ENCODE measurements at regions not wholly inside any gene's neighbourhood (a gene's known extent, or its start where the extent isn't known, plus 50 kb on each side); places are given as distances from the start of the nearest gene placed in this dataset. TPM values are rescaled to one million over a fixed set of nuclear protein-coding genes. Genes with fewer than 3 reads are reported as not detected.

DNA sequence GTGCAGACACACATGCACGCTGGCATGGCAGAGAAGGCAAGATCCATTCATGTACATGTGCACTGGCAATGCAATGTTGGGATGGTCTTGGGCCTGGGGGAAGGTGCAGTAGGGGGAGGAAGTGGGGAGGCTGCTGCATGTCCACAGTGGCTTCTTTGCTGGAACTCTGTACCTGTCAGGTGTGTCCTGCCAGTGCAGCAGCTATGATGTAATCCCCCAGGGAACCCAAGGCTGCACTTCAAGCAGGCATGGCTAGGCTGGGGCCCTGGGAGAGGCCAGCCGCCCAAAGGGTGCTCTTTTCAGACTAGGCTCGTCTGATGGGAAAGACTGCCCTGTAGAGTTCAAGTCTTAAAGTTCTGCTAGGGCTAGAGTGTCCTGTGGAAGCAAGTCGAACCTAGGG is 1304.0 kb downstream of the FAM133A start:
- no peaks in the 10 kb centered on the region for H4K20me1 ChIP-seq (ENCODE audit: insufficient read depth, low read length)
- no peaks in the 10 kb centered on the region for H3K4me1 ChIP-seq (ENCODE audit: control insufficient read depth in 1 of 2, insufficient read depth in 2 of 2, low read length in 2 of 2)
- WGBS (ENCODE audit: insufficient coverage): 79% methylated on average over 3 of the region's 4 CpGs
- H2AFZ ChIP-seq (ENCODE audit: insufficient read depth, low read depth, low read length, poor library complexity, severe bottlenecking): no peak overlapping the region
- no peak for DNase-seq
- H3K9me3 ChIP-seq (replicated peaks in 1 of 2; ENCODE audit: control insufficient read depth in 1 of 2, insufficient read depth in 1 of 2, low read length in 2 of 2): no peaks in the 10 kb centered on the region
- Mint-ChIP-seq H3K4me1 (no peaks in the 10 kb centered on the region), H3K27me3 (ENCODE audit: low read depth in 3 of 3) (no peaks in the 10 kb centered on the region), H3K9me3 (peaks cover 0 to 5% (median 0%) of the 10 kb centered on the region in 7 donors), H3K27ac (no peak overlapping the region), H3K36me3 (no peaks in the 10 kb centered on the region), H3K4me3 (no peak overlapping the region)
- H3K36me3 ChIP-seq (replicated peaks in 1 of 2; ENCODE audit: control insufficient read depth in 1 of 2, insufficient read depth in 2 of 2, low read length in 2 of 2): no peaks in the 10 kb centered on the region
- intact Hi-C loops (cut with micrococcal nuclease): no loop called here
- no peaks in the 10 kb centered on the region for H3K79me2 ChIP-seq (ENCODE audit: insufficient read depth, low read length)
- H3K4me2 ChIP-seq (replicated peaks; ENCODE audit: extremely low read depth, low read length, poor library complexity, severe bottlenecking): no peak overlapping the region
- no peaks in the 10 kb centered on the region for H3K27me3 ChIP-seq (ENCODE audit: control insufficient read depth in 2 of 2, insufficient read depth in 2 of 2, low read length in 2 of 2)
- H3K27ac ChIP-seq (ENCODE audit: low read depth in 1 of 2, low read length in 2 of 2): no peak overlapping the region
- TF ChIP-seq, protein P1, sequence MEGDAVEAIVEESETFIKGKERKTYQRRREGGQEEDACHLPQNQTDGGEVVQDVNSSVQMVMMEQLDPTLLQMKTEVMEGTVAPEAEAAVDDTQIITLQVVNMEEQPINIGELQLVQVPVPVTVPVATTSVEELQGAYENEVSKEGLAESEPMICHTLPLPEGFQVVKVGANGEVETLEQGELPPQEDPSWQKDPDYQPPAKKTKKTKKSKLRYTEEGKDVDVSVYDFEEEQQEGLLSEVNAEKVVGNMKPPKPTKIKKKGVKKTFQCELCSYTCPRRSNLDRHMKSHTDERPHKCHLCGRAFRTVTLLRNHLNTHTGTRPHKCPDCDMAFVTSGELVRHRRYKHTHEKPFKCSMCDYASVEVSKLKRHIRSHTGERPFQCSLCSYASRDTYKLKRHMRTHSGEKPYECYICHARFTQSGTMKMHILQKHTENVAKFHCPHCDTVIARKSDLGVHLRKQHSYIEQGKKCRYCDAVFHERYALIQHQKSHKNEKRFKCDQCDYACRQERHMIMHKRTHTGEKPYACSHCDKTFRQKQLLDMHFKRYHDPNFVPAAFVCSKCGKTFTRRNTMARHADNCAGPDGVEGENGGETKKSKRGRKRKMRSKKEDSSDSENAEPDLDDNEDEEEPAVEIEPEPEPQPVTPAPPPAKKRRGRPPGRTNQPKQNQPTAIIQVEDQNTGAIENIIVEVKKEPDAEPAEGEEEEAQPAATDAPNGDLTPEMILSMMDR (IDR thresholded peaks at IDR 0.05): no peak
- no peak overlapping the region for H3K4me3 ChIP-seq (replicated peaks in 1 of 3; ENCODE audit: low read depth in 2 of 3, low read length in 3 of 3)
- H3K9ac ChIP-seq (ENCODE audit: insufficient read depth, low read length, poor library complexity, severe bottlenecking): no peak overlapping the region

Small RNA genes in the stretch of these regions (small RNA-seq; reads per million reads assigned to genes)
- gene RF00019 (ENCODE audit: insufficient read length, low read depth): not detected

Measured in CD14-positive monocyte (primary cell).